Stimulated activated CD8-positive, alpha-beta memory T cell treated with anti-CD3 and anti-CD28 coated beads, Interleukin-15, amount 100 ng/mL, for 24 hours (primary cell): ENCODE measurements at regions not wholly inside any gene's neighbourhood (a gene's known extent, or its start where the extent isn't known, plus 50 kb on each side); places are given as distances from the start of the nearest gene placed in this dataset.

Experiments
- DNase-seq: peaks from one replicate; pipeline ENCODE4 v3.0.0-alpha.2; 2020; ENCODE audit warnings: low read depth

- DNase-seq = no peak
These were observed 62.3 kb upstream of the IER3 start for GRCh38 chr6:30806581-30807183.

GRCh38 chr6:30804333-30804732 lies 60.0 kb upstream of the IER3 start:
- no peak for DNase-seq

GRCh38 chr6:30802731-30803130 lies 58.4 kb upstream of the IER3 start:
- no peak for DNase-seq

- DNase-seq = no peak
These were observed 57.6 kb upstream of the IER3 start for GRCh38 chr6:30801950-30802349.

- DNase-seq = no peak
These were observed 56.5 kb upstream of the IER3 start for GRCh38 chr6:30800871-30801270.

GRCh38 chr6:30799210-30799609 lies 54.9 kb upstream of the IER3 start:
- no peak for DNase-seq

- DNase-seq = no peak
These were observed 54.1 kb upstream of the IER3 start for GRCh38 chr6:30798494-30798893.

- no peak for DNase-seq
These were observed 51.4 kb upstream of the IER3 start for GRCh38 chr6:30795549-30796293.
